ENCODE measurements at regions not wholly inside any gene's neighbourhood (a gene's known extent, or its start where the extent isn't known, plus 50 kb on each side); places are given as distances from the start of the nearest gene placed in this dataset.

DNA sequence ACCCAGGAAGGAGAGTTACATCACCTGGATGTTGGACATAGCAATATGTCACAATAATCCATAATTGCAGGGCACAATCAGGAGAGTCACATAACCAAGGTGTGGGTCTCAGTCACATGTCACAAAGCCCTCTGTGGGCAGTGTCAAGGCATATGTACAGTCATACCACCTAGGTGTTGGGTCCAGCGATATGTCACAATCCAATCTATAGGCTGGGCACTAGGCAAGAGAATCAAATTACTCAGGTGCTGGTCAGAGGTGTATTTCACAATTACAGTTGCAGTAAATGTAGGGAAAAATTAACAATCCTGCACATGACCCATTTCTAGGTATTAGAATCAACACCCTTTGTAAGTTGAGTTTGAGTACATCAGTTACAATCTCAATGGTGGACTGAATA, 126.2 kb upstream of the ZNF91 start:
- Histone ChIP-seq H3K4me1 (peaks cover 0 to 6% (median 0%) of the 10 kb centered on the region in 12 donors), H3K27me3 (no peaks in the 10 kb centered on the region), H3K36me3 (no peaks in the 10 kb centered on the region), H3K4me3 (no peak overlapping the region), H3K27ac (no peak overlapping the region), H3K9me3 (peaks cover 0 to 15% (median 0%) of the 10 kb centered on the region in 12 donors)
- intact Hi-C loops (cut with DNase I), result no loop called here
- TF ChIP-seq, protein P1, sequence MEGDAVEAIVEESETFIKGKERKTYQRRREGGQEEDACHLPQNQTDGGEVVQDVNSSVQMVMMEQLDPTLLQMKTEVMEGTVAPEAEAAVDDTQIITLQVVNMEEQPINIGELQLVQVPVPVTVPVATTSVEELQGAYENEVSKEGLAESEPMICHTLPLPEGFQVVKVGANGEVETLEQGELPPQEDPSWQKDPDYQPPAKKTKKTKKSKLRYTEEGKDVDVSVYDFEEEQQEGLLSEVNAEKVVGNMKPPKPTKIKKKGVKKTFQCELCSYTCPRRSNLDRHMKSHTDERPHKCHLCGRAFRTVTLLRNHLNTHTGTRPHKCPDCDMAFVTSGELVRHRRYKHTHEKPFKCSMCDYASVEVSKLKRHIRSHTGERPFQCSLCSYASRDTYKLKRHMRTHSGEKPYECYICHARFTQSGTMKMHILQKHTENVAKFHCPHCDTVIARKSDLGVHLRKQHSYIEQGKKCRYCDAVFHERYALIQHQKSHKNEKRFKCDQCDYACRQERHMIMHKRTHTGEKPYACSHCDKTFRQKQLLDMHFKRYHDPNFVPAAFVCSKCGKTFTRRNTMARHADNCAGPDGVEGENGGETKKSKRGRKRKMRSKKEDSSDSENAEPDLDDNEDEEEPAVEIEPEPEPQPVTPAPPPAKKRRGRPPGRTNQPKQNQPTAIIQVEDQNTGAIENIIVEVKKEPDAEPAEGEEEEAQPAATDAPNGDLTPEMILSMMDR (IDR thresholded peaks at IDR 0.05), result no peak
- TF ChIP-seq POLR2A (IDR thresholded peaks at IDR 0.05), result no peak
- DNase-seq (no peak), ATAC-seq (no peak)
- 86 to 100% (median 95%) methylated on average over 1 of the region's 1 CpG for WGBS, 4 donors

DNA sequence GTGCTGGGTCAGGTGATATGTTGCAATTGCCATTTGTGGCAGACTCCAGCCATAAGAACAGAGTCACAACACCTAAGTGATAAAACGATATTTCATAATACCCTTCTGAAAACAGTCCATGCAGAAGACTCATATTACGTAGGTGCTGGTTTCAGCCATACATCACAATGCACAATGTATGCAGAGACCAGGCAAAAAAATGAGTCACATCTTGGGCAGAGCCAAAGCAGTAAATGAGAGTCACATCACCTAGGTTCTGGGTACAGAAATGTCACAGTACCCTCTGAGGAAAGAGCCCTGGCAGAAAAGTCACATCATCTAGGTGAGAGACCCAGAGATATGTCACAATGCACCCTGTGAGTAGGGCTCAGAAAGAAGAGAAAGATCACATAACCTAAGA, 125.2 kb upstream of the ZNF91 start:
- Histone ChIP-seq H3K27me3 (no peaks in the 10 kb centered on the region), H3K4me1 (peaks cover 0 to 6% (median 0%) of the 10 kb centered on the region in 12 donors), H3K9me3 (peaks cover 0 to 15% (median 0%) of the 10 kb centered on the region in 12 donors), H3K36me3 (no peaks in the 10 kb centered on the region), H3K27ac (no peak overlapping the region), H3K4me3 (no peak overlapping the region)
- no peak for TF ChIP-seq POLR2A (IDR thresholded peaks at IDR 0.05)
- TF ChIP-seq, protein P1 (IDR thresholded peaks at IDR 0.05), result no peak
- intact Hi-C loops (cut with DNase I), result no loop called here
- WGBS, 4 donors, result 70 to 80% (median 77%) methylated on average over 2 of the region's 2 CpGs
- no peak for ATAC-seq
- no peak for DNase-seq

DNA sequence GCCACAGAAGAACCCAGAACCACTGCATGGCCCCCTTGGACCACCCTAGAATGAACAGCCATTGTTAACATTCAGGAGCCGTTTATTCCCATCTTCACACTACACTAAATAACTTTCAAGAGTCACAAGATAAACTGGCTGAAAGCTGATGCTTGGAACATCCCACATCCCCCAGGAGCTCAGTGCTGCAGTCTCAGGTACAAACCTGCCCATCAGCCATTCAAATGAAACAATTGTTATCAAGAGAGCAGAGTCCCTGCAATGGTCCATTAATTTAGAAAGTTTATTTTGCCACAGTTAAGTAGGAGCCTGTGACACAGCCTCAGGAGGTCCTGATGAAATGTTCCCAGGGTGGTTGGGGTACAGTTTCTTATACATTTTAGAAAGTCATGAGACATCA, 123.8 kb upstream of the ZNF91 start:
- intact Hi-C loops (cut with DNase I), result no loop called here
- no peaks in the 10 kb centered on the region for H3K27me3 ChIP-seq
- H3K9me3 ChIP-seq, result peaks cover 0 to 15% (median 0%) of the 10 kb centered on the region in 12 donors
- H3K4me3 ChIP-seq, result no peak overlapping the region
- no peaks in the 10 kb centered on the region for H3K36me3 ChIP-seq
- peaks cover 0 to 8% (median 0%) of the 10 kb centered on the region in 12 donors for H3K4me1 ChIP-seq
- DNase-seq (no peak), ATAC-seq (no peak)
- no peak overlapping the region for H3K27ac ChIP-seq
- TF ChIP-seq, protein P1 (IDR thresholded peaks at IDR 0.05), result no peak
- TF ChIP-seq POLR2A (IDR thresholded peaks at IDR 0.05), result no peak
- WGBS, 4 donors, result 35 to 42% (median 39%) methylated on average over 1 of the region's 1 CpG

DNA sequence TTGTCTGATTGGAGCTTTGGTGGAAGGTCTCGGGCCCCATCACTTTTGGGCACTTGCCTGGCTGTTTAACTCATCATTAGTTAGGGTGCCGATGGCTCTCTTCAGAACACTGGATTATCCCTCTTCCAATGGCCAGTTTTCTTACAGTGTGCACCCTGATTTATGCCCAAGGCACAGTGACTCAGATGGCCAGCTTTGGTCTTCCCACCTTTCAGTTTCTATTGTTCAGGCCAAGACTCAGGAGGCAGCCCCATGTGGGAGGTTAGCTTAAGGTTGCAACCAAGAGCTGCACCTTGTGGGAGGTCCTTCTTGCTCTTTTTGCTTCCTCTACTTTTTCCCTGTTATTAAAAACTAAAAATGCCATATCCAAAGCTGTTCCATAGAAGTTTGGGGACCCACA, 121.0 kb upstream of the ZNF91 start:
- H3K27me3 ChIP-seq, result no peaks in the 10 kb centered on the region
- no peak for TF ChIP-seq POLR2A (IDR thresholded peaks at IDR 0.05)
- TF ChIP-seq, protein P1 (IDR thresholded peaks at IDR 0.05), result no peak
- H3K4me3 ChIP-seq, result no peak overlapping the region
- WGBS, 4 donors, result 86 to 90% (median 88%) methylated on average over 2 of the region's 2 CpGs
- DNase-seq (no peak), ATAC-seq (no peak)
- no peak overlapping the region for H3K27ac ChIP-seq
- H3K4me1 ChIP-seq, result peaks cover 0 to 10% (median 0%) of the 10 kb centered on the region in 12 donors
- no peaks in the 10 kb centered on the region for H3K36me3 ChIP-seq
- intact Hi-C loops (cut with DNase I), result no loop called here
- H3K9me3 ChIP-seq, result peaks cover 0 to 8% (median 0%) of the 10 kb centered on the region in 12 donors
